ENCODE measurements at regions not wholly inside any gene's neighbourhood (a gene's known extent, or its start where the extent isn't known, plus 50 kb on each side); places are given as distances from the start of the nearest gene placed in this dataset.

DNA sequence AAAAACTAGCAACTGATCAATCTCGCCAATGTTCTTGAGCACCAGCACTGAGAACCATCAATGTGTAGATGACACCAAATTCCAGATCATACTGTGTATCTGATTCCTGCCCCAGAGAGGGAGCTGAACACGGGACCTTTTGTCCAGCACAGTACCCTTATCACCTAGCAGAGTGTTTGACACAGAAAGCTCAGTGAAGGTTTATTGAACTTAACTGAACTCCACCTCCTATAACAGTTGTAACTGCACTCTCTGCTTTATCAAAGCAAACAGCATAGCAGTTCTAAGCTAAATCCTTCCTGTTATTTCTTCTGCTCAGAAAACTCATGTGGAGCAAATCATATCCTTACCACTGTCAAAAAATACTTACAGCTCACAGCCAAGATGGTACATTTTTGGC lies 183.4 kb upstream of the SLCO3A1 start:
- Histone ChIP-seq H3K36me3 (ENCODE audit: insufficient read depth, low read length) (no peaks in the 10 kb centered on the region), H3K27me3 (ENCODE audit: insufficient read depth, low read length) (no peaks in the 10 kb centered on the region), H2AFZ (ENCODE audit: low read depth, low read length) (no peak overlapping the region), H3K4me3 (ENCODE audit: low read length) (no peak overlapping the region), H3K9me3 (ENCODE audit: low read length) (no peaks in the 10 kb centered on the region), H3K4me1 (ENCODE audit: insufficient read depth, low read length) (no peaks in the 10 kb centered on the region)

GRCh38 chr15:91678003-91678402 lies 175.5 kb upstream of the SLCO3A1 start:
- Histone ChIP-seq H2AFZ (ENCODE audit: low read depth, low read length) (no peak overlapping the region), H3K4me1 (ENCODE audit: insufficient read depth, low read length) (no peaks in the 10 kb centered on the region), H3K36me3 (ENCODE audit: insufficient read depth, low read length) (no peaks in the 10 kb centered on the region), H3K9me3 (ENCODE audit: low read length) (no peaks in the 10 kb centered on the region), H3K4me3 (ENCODE audit: low read length) (no peak overlapping the region), H3K27me3 (ENCODE audit: insufficient read depth, low read length) (no peaks in the 10 kb centered on the region)

DNA sequence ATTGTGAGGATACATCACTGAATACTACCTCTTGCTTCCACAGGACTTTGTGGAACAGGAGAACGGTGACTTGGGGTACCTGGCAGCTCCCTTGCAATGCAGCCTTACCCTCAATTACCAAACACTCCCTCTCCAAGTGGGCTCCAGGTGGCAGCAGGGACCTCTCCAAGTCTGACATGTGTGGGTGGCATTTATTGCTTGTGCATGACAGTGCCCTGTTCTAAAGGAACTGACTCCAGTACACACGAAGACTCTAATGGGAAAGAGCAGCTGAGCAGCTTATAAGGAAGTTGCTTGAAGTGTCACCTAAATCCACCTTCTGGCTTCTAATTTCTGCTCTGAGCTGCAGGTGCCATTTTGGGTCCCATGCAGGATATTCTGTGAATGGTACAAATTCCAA lies 174.1 kb upstream of the SLCO3A1 start:
- Histone ChIP-seq H3K27me3 (ENCODE audit: insufficient read depth, low read length) (no peaks in the 10 kb centered on the region), H3K4me1 (ENCODE audit: insufficient read depth, low read length) (no peaks in the 10 kb centered on the region), H3K9me3 (ENCODE audit: low read length) (no peaks in the 10 kb centered on the region), H3K36me3 (ENCODE audit: insufficient read depth, low read length) (no peaks in the 10 kb centered on the region), H3K4me3 (ENCODE audit: low read length) (no peak overlapping the region), H2AFZ (ENCODE audit: low read depth, low read length) (no peak overlapping the region)

DNA sequence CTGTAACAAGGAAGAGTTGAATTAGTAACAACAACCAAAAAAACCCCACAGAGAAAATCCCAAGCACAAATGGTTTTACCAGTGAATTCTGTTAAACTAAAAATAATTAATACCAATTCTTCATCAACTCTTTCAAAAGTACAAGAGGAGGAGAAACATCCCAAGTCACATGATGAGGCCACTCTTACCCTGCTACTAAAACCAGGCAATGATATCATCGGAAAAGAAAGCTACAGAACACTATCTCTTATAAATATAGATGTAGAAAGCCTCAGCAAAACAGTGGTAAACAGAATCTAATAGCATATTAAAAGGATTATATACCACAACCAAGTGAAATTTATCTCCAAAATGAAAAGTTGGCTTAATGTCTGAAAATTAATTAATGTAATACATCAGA lies 168.1 kb upstream of the SLCO3A1 start:
- no peak overlapping the region for H2AFZ ChIP-seq (ENCODE audit: low read depth, low read length)
- H3K36me3 ChIP-seq (ENCODE audit: insufficient read depth, low read length), result no peaks in the 10 kb centered on the region
- H3K27me3 ChIP-seq (ENCODE audit: insufficient read depth, low read length), result no peaks in the 10 kb centered on the region
- no peak overlapping the region for H3K4me3 ChIP-seq (ENCODE audit: low read length)
- no peaks in the 10 kb centered on the region for H3K4me1 ChIP-seq (ENCODE audit: insufficient read depth, low read length)
- no peaks in the 10 kb centered on the region for H3K9me3 ChIP-seq (ENCODE audit: low read length)

DNA sequence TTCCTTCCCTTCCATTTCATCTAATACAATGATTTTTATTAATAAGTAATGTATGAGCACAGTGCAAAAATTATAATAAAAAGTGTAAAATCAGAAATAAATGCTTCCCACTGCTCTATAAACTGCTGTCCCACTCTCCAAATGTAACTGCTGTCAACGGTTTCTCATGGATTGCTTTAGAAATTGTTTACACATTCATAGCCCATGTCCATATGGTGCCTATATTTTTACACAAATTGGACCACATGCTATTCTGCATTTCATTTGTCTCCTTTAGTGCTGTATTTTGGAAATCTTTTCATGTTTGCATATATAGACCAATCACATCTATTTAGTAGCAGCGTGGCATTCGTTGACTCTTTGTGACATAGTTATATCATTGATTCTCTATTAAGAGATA lies 164.7 kb upstream of the SLCO3A1 start:
- Histone ChIP-seq H3K4me3 (ENCODE audit: low read length) (no peak overlapping the region), H2AFZ (ENCODE audit: low read depth, low read length) (no peak overlapping the region), H3K36me3 (ENCODE audit: insufficient read depth, low read length) (no peaks in the 10 kb centered on the region), H3K27me3 (ENCODE audit: insufficient read depth, low read length) (no peaks in the 10 kb centered on the region), H3K4me1 (ENCODE audit: insufficient read depth, low read length) (no peaks in the 10 kb centered on the region), H3K9me3 (ENCODE audit: low read length) (no peaks in the 10 kb centered on the region)

DNA sequence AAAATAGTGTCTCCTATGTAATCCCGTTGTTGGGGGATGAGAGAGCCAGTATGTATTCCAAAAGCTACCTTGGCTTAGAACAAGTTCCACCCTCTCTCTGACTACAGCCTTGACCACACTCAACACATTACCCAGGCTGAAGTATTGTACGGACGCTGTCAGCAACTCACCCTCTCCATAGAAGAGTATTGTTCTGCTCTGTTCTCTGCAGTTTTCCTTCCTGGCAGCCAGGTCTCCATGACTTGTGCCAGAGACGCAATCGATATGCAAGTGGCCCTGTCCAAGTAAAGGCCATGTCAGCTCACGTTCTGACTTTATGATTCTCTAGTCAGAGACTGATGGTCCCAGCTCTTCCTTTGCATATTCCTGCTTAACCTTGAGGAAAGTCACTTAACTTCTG lies 164.1 kb upstream of the SLCO3A1 start:
- no peaks in the 10 kb centered on the region for H3K9me3 ChIP-seq (ENCODE audit: low read length)
- H3K27me3 ChIP-seq (ENCODE audit: insufficient read depth, low read length), result no peaks in the 10 kb centered on the region
- peaks cover 5% of the 10 kb centered on the region for H3K4me1 ChIP-seq (ENCODE audit: insufficient read depth, low read length)
- H3K36me3 ChIP-seq (ENCODE audit: insufficient read depth, low read length), result no peaks in the 10 kb centered on the region
- H2AFZ ChIP-seq (ENCODE audit: low read depth, low read length), result no peak overlapping the region
- H3K4me3 ChIP-seq (ENCODE audit: low read length), result no peak overlapping the region

GRCh38 chr15:91692596-91692995 lies 160.9 kb upstream of the SLCO3A1 start:
- no peaks in the 10 kb centered on the region for H3K36me3 ChIP-seq (ENCODE audit: insufficient read depth, low read length)
- no peak overlapping the region for H3K4me3 ChIP-seq (ENCODE audit: low read length)
- no peaks in the 10 kb centered on the region for H3K27me3 ChIP-seq (ENCODE audit: insufficient read depth, low read length)
- peaks cover 8% of the 10 kb centered on the region for H3K4me1 ChIP-seq (ENCODE audit: insufficient read depth, low read length)
- H3K9me3 ChIP-seq (ENCODE audit: low read length), result no peaks in the 10 kb centered on the region
- no peak overlapping the region for H2AFZ ChIP-seq (ENCODE audit: low read depth, low read length)

GRCh38 chr15:91694131-91694830 lies 159.2 kb upstream of the SLCO3A1 start:
- Histone ChIP-seq H3K4me3 (ENCODE audit: low read length) (no peak overlapping the region), H3K27me3 (ENCODE audit: insufficient read depth, low read length) (no peaks in the 10 kb centered on the region), H3K9me3 (ENCODE audit: low read length) (no peaks in the 10 kb centered on the region), H3K4me1 (ENCODE audit: insufficient read depth, low read length) (peaks cover 8% of the 10 kb centered on the region), H2AFZ (ENCODE audit: low read depth, low read length) (no peak overlapping the region), H3K36me3 (ENCODE audit: insufficient read depth, low read length) (no peaks in the 10 kb centered on the region)

GRCh38 chr15:91694831-91695210 lies 158.7 kb upstream of the SLCO3A1 start:
- no peaks in the 10 kb centered on the region for H3K27me3 ChIP-seq (ENCODE audit: insufficient read depth, low read length)
- H3K4me1 ChIP-seq (ENCODE audit: insufficient read depth, low read length), result peaks cover 8% of the 10 kb centered on the region
- H3K36me3 ChIP-seq (ENCODE audit: insufficient read depth, low read length), result no peaks in the 10 kb centered on the region
- H3K9me3 ChIP-seq (ENCODE audit: low read length), result no peaks in the 10 kb centered on the region
- no peak overlapping the region for H2AFZ ChIP-seq (ENCODE audit: low read depth, low read length)
- no peak overlapping the region for H3K4me3 ChIP-seq (ENCODE audit: low read length)

- Histone ChIP-seq H3K4me1 (ENCODE audit: insufficient read depth, low read length) (peaks cover 8% of the 10 kb centered on the region), H2AFZ (ENCODE audit: low read depth, low read length) (no peak overlapping the region), H3K9me3 (ENCODE audit: low read length) (no peaks in the 10 kb centered on the region), H3K27me3 (ENCODE audit: insufficient read depth, low read length) (no peaks in the 10 kb centered on the region), H3K36me3 (ENCODE audit: insufficient read depth, low read length) (no peaks in the 10 kb centered on the region), H3K4me3 (ENCODE audit: low read length) (no peak overlapping the region)
Measured at GRCh38 chr15:91695799-91696198, 157.7 kb upstream of the SLCO3A1 start.

DNA sequence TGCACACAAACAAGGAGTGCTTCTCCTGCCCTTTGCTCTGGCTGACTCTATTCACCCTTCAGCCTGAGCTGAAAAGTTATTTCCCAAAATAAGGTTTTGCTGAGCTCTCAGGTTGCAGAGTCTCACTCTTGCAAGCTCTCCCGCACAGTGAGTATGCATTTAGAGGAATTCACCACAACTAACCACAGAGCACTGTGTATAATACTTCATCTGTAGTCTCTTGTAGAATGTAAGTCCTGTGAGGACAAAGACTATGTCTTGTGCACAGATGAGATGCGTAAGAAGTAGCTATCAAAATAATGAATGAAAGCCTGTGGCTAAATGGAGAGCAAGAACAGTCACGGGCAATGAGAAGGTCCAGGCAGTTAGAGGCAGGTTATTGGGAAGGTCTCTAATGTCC lies 156.5 kb upstream of the SLCO3A1 start:
- H3K9me3 ChIP-seq (ENCODE audit: low read length), result no peaks in the 10 kb centered on the region
- peaks cover 8% of the 10 kb centered on the region for H3K4me1 ChIP-seq (ENCODE audit: insufficient read depth, low read length)

GRCh38 chr15:91698241-91698640 lies 155.3 kb upstream of the SLCO3A1 start:
- Histone ChIP-seq H3K27me3 (ENCODE audit: insufficient read depth, low read length) (no peaks in the 10 kb centered on the region), H3K36me3 (ENCODE audit: insufficient read depth, low read length) (no peaks in the 10 kb centered on the region), H3K4me1 (ENCODE audit: insufficient read depth, low read length) (peaks cover 8% of the 10 kb centered on the region), H3K9me3 (ENCODE audit: low read length) (no peaks in the 10 kb centered on the region), H2AFZ (ENCODE audit: low read depth, low read length) (no peak overlapping the region), H3K4me3 (ENCODE audit: low read length) (no peak overlapping the region)

More for the DNA sequence above, 156.5 kb upstream of the SLCO3A1 start:
- Histone ChIP-seq H3K27me3 (ENCODE audit: insufficient read depth, low read length) (no peaks in the 10 kb centered on the region), H2AFZ (ENCODE audit: low read depth, low read length) (no peak overlapping the region), H3K4me3 (ENCODE audit: low read length) (no peak overlapping the region), H3K36me3 (ENCODE audit: insufficient read depth, low read length) (no peaks in the 10 kb centered on the region)

DNA sequence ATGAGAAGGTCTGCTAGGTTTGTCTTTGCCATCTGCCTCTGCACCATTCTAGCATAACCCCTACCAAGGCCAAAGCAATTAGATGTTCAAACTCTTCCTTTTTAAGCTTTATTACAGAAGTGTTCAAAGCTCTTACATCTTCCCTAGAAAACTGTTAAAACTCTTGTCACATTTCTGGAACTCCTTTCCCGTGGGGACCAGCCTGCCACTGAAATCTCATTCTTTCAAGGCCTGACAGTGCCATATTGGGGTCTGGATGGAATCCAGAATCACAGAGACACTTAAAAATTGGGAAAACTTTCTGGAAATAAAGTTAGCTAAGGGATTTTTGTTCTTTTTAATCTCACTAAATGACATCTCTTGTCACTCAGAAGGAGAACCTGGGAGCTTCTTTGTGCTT lies 153.8 kb upstream of the SLCO3A1 start:
- no peak overlapping the region for H3K4me3 ChIP-seq (ENCODE audit: low read length)
- H3K36me3 ChIP-seq (ENCODE audit: insufficient read depth, low read length), result no peaks in the 10 kb centered on the region
- H3K9me3 ChIP-seq (ENCODE audit: low read length), result no peaks in the 10 kb centered on the region
- no peaks in the 10 kb centered on the region for H3K4me1 ChIP-seq (ENCODE audit: insufficient read depth, low read length)
- no peaks in the 10 kb centered on the region for H3K27me3 ChIP-seq (ENCODE audit: insufficient read depth, low read length)
- H2AFZ ChIP-seq (ENCODE audit: low read depth, low read length), result no peak overlapping the region

DNA sequence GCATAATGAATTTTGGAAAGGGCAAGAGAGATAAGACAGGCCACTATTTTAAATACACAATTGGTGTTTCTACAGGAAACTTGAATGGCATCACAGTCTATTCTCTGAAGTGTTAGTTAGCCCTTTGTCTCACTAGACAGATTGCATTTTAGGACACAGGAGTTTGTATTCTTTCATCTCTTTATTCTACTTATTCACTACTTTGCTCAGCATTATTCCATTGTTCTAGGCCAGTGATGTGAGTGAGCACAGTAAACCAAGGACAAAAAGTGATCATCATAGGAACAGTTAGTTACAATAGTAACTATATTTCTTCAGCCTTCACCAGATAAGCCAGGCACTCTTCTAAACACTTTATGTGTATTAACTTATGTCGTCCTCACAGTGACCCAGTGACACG lies 150.2 kb upstream of the SLCO3A1 start:
- H2AFZ ChIP-seq (ENCODE audit: low read depth, low read length), result no peak overlapping the region
- H3K4me1 ChIP-seq (ENCODE audit: insufficient read depth, low read length), result no peaks in the 10 kb centered on the region
- H3K36me3 ChIP-seq (ENCODE audit: insufficient read depth, low read length), result no peaks in the 10 kb centered on the region
- H3K27me3 ChIP-seq (ENCODE audit: insufficient read depth, low read length), result no peaks in the 10 kb centered on the region
- no peaks in the 10 kb centered on the region for H3K9me3 ChIP-seq (ENCODE audit: low read length)
- H3K4me3 ChIP-seq (ENCODE audit: low read length), result no peak overlapping the region
